SH-SY5Y (cell line): ENCODE measurements at regions not wholly inside any gene's neighbourhood (a gene's known extent, or its start where the extent isn't known, plus 50 kb on each side); places are given as distances from the start of the nearest gene placed in this dataset.

Source experiments
- GATA2 ChIP-seq: IDR thresholded peaks from 2 replicates; pipeline ENCODE4 v1.6.1; 2011; ENCODE audit warnings: mild to moderate bottlenecking, low read depth, low read length
- GATA3 ChIP-seq: IDR thresholded peaks from 2 replicates; pipeline ENCODE4 v1.6.1; 2011; ENCODE audit warnings: low read depth, mild to moderate bottlenecking, low read length, moderate library complexity

DNA sequence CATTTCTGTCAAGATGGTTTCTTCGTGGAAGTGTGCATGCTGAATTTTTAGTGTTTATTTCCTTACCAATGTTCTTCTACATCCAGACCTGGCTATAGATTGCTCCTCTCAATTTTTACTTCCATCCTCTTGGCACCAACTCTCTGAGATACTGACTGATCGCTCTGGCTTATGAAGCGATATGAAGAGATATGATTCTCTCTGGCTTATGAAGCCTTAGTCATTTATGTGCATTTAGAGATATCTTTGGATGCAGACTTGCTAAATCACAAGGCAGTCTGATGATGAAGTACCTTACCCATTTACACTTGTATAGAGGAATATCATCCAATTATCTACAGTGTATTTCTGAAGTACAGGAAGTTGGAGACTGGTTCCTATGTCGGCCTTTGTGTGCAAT is 295.4 kb upstream of the STXBP5 start:
- no peak for TF ChIP-seq GATA3

DNA sequence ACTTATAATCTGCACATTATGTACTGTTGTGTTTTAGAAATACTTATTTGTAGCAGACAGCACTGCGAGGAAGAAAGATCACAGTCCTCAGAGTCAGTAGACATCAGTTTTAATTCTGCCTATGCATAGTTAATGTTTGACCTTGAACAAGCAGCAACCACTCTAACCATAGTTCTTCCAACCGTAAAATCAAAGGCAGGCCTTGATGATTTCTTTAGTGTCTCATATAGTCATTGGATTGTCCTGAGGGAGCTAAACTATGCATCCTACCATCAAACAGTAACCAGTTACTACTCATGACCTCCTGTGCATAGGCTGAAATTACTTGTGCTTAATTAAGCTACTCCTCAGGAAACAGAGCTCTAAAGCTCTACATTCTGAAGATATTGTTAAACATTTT is 294.8 kb upstream of the STXBP5 start:
- no peak for TF ChIP-seq GATA2
- TF ChIP-seq GATA3: no peak

DNA sequence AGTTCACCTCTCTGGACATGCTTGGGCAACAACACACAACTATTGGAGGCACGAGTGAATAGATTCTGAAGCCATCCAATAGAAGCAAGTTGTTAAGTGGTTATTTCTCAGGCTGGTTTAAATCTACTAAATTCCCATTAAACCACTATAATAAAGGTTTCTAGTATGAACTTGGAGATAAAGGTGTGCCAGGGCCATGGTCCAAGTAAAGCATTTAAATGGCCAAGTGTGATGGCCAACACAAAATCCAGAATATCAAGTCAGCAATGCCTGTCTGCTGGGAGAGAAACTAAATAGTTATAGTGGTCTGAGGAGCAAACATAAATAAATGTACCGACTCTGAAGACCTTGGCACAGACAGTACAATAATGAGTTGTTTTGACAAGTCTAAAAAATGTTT is 294.3 kb upstream of the STXBP5 start:
- TF ChIP-seq GATA2 (no peak), GATA3 (no peak)

DNA sequence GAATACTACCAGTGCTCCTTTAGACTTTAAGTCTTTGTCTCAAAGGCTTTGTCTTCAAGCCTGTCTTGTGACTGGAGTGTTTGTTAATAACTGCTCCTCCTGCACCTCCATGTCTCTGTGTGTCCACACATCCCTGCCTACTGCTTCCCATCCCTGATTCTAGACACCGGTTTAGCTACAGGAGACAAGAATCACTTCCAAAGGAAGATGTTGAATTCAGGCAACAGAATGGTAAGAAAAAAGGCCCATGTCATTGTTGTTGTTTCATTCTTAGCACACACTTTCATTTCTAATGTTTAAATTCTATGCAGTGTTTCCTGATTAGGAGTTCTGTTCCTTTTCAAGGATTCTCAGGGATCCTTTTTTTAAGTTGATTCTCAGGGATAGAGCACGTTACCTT is 293.6 kb upstream of the STXBP5 start:
- TF ChIP-seq GATA3: no peak
- TF ChIP-seq GATA2: no peak

DNA sequence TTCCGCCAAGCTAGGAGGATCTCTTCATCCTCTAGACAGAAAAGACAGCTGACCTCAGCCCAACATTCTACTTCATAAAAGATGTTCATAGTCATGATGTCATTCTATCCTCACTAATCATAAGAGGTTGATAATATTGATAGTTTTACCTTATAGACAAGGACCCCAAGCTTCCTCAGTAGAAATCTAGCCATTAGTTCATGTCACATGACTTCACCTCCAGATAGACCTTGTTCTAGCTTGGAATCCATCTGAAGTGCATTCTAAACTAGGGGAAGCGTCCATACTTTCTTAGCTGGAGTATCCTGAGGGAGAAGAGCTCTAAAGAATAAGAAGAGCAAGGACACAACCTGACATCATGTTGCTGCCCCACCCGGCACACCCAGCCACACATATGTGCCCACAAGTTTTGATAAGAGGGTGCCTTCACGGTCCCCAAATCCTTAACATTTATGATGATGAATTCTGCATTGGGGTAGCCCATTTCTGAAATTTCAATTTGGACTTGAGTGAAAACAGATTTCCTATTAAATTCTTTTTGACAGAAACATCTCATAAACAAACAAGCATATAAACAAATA is 292.5 kb upstream of the STXBP5 start:
- TF ChIP-seq GATA3: no peak
- no peak for TF ChIP-seq GATA2

DNA sequence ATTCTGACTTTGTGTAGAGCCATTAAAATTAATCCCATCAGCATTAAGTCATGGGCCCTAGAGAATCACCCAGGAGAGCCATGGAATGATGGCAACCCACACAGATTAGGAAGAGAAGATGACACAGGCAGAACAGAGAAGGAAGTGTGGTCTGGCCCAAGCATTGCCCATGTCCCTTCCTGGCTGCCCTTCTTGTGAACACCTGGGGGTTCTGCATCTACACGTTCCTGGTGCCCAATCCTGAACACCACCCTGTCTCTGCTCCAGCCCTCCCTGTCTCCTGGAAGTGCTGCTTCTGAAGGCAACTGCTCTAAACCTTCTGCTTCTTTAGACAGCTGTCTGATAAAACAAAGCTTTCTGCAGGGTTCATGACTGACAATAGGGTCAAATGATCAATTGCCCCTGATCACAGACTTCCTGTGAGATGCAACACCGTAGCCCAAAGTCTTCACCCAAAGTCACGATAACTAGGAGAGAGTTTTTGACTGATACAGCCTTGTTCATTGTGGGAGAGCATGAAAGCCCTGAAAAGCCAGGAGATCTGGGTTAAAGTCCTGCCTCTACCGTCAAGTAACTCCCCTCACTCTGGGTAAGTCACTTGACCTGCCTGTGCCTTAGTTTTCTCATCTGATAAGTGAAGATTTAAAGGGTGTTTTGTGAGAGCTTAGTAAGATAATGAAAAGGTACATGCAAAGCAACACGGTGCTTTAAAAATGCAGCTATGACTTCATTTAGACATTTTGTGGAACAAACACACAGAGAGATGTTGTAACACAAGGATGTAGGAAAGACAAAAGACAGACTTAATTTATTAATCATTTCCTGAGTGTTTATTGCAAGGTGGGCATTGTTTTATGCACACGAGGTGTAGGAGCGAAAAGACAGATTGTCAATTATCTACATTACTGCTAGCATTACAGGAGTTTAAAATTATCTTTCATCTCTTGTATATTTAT is 291.2 kb upstream of the STXBP5 start:
- TF ChIP-seq GATA2 (no peak), GATA3 (no peak)

DNA sequence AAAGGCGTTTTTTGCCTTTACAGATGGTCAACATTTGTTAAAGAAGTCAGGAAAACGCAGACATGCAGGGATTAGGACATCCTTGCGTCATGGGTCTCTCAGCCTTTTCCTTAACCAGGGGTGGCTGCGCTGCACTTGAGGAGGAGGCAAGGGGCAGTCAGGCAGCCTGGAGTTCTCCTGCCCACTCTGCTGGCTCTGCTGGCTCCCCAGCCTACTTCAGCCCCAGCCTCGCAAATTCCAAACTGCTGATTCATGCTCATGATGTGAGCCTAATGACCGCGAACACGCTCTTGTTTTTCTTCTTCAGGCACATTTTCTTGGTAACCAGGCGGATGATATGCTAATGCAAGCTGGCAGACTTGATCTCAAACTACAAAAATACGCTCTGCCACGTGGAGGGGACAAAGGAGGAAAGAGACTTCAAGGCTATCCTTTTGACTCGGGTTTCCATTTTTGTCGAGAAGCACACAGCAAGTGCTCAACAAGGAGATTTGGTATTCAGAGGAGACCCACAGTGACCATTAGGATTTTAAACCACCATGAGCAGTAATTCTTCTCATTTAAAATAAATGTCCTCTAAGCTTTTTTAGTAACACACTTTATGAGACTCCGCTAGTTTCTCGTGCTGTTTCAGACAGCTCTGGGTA is 290.3 kb upstream of the STXBP5 start:
- TF ChIP-seq GATA2 (no peak), GATA3 (no peak)

DNA sequence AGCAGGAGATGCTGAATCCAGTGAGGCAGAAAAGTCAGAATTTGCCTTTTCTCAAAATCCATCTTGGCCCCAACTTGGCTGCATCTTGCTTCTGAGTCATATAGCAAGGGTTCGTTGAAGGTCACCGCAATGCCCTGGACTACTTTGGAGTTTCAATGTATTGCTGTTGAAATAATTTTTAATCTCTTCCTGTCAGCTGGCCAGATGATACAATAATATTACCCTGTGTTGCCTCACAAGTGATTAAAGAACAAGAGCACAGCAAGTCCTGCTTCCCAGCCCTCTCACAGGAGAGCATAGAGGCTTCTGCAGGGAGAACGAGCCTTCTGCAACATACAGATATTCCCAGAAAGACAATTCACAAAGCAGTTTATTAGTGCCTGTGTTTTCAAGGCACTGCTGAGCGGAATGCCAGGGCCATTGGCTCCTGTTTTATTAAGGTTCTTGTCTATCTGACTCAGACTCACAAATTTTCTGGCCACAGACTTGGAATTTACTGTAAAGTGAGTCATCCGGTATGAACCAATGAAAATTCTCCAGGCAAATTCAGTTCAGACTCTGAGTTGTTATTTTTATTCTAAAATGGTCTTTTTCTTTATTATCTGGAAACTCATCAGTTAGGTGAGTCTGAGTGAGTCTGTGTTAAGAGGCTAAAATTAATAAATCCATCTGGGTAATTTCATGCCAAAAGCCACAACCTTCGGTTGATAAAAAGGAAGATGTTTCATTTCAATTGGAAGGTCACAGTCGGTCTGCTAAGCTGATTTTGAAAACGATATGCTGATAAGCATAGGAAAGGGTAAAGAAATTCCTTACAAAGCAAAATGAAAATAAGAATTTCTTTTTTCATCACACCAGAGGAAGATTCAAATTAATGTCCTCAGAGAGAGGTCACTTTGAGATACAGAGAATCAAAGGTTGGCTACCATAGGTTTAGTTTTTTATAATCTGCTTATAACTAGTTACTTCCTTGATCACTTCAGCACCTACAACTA is 289.4 kb upstream of the STXBP5 start:
- no peak for TF ChIP-seq GATA3
- no peak for TF ChIP-seq GATA2

DNA sequence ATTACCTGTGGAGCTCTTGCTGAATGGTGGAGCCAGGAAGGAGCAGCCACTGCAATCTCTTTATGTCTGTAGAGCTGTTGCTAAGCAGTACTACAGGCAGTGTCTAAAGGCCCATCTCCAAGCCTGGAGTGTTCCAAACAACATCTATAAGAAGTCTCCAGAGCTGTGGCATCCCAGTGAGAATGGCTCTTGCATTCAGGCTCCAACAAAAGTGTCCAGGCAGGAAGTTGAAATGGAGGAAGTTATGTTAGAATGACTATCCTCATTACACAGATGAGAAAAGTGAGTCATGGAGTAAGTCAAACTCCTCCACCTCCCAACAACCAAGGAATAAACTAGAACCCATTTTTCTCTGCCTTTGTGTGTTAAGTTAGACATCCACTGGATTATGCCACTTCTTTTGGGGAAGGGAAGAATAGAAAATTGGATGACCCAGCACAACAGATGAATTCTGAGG is 288.5 kb upstream of the STXBP5 start:
- TF ChIP-seq GATA2 (no peak), GATA3 (no peak)

DNA sequence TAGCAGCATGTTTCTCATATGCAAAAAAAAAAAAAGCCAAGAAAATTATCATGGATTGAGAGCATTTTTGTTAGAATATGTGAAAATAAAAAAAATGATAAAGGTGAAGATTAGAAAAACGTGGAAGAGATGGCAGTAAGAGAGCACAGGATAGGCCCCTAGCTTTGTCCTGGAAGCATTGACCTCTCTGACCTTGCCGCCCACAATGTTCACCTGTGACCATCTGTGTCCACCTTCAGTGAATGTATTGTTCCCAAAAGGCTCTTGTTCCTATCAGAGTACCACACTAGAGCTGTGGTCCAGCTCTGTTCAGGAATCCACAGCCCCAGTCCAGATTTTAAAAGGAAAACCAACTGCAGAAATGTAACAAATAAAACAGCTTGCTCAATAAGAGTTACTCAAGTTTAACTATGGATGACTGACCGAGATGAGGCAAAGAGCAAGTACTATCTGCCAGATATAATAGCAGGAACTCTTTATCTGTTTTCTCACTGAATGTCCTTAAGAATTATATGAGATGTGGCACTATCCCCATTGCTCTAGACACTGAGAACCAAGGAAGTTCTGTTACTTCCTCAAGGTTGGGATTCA is 287.7 kb upstream of the STXBP5 start:
- TF ChIP-seq GATA2: no peak
- TF ChIP-seq GATA3: no peak

DNA sequence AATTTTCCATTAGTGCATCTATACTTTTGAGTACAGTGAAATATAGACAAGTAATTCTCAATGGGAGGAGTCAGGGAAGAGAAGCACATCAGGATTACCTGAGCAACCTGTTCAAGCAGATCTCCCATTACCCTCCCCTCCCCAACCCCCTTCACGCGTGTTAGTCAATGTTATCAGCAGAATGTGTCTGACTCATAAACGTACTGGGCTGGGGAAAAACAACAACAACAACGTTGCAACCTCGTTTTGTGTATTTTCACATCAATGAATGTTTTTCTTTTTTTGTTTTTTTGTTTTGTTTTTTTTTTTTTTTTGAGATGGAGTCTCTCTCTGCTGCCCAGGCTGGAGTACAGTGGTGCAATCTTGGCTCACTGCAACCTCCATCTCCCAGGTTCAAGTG is 287.0 kb upstream of the STXBP5 start:
- TF ChIP-seq GATA3 (no peak), GATA2 (no peak)

DNA sequence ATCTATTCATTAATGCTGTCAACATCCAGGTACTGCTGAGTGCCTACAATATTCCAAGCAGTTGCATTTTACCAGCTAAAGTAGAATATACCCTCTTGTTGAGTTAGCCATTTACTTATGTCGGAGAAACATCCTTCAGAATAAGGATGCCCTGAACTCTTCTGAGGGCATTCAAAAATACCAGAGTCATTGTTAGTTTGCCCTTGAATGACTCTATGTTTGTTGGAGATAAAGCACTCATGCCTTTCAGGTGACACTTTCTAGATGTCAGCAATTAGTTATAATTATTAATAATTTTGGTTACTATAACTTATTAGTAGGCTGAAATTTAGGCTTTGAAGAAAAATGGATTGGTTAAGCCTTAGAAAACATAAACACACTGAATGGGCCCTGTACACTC is 286.2 kb upstream of the STXBP5 start:
- TF ChIP-seq GATA3: no peak
- no peak for TF ChIP-seq GATA2

DNA sequence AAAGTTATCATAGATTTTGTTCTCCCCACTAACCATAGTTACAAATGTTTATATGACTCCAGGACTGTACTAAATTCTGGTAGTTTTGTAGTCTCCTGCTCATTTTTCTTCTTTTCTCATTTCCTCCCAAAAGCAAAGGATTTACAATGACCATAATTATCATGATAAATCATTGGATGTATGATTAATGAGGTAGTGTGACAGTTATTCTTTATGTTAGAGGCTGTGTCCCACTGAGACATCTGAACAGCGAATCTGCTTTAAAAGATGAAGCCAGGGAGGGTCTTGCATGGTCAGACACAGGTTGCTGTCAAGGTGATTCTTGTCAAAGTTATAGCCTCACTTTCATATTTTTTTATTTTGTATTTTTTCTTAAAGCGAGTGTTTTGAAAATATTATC is 285.2 kb upstream of the STXBP5 start:
- TF ChIP-seq GATA2: no peak
- no peak for TF ChIP-seq GATA3

DNA sequence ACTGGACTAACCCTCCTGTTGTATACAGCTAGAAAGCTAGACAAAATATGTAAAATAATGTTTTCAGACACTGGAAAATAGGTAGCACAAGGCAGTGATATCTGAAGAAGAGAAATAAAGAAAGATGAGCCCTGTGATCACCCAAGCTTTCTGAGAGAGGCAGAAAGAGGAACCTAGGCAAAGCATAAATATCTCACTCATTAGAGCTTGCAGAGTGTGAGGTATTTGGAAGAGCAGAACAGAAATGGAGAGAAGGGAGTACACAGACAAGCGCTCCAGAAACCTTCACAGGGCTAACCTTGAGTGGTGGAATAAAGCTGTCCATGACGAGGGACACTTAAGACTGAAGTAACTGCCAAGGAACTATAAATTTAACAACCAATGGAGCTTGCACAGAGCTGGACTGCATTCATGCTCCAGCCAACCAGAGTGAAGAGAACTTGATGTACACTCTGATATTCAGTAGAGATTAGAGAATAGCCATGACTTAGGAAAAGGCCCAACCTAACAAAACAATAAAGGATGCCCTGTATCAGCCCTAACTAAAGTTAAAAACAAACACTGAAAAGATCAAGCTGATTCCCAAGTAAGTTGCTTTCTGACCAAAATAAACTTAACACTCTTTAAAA is 280.9 kb upstream of the STXBP5 start:
- TF ChIP-seq GATA2 (no peak), GATA3 (no peak)
